OCI-LY3 (cell line): ENCODE measurements at regions not wholly inside any gene's neighbourhood (a gene's known extent, or its start where the extent isn't known, plus 50 kb on each side); places are given as distances from the start of the nearest gene placed in this dataset.

Experiments used
- CTCF ChIP-seq: fragments of 200-600, 300-600 bp; sonication (generic); IDR thresholded peaks from 2 replicates; pipeline ENCODE4 v1.5.1; 2014; ENCODE audit warnings: antibody characterized with exemption, low read length, low read depth
- EZH2phosphoT487 ChIP-seq: fragments of 200-600 bp; shearing (Covaris generic); IDR thresholded peaks from 2 replicates; pipeline ENCODE4 v1.6.1; 2018; ENCODE audit warnings: antibody characterized with exemption, mixed run types, low read depth

GRCh38 chrX:10900585-10901289 lies 210.4 kb upstream of the HCCS start:
- TF ChIP-seq CTCF (no peak), EZH2phosphoT487 (no peak)
